ENCODE measurements at regions not wholly inside any gene's neighbourhood (a gene's known extent, or its start where the extent isn't known, plus 50 kb on each side); places are given as distances from the start of the nearest gene placed in this dataset.

DNA sequence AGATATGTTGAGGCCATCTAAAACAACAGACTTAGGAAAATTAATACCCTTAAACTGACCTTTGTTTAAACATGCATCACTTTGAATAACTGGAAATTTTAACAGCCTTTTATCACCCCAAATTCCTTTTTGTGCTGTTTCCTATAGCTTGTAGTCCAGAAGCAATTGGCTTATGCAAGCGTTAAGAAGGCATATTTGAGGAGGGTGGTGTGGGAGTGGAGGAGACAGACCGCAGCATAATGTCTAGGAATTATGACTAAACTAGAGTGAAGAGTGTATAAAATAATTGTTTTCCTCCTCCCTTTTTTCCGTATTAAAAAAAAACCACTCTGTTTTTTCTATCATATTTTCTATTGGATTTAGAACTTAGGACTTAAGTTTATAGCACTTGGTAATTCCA lies 51.8 kb upstream of the MPDZ start:
- TF ChIP-seq, protein P1, sequence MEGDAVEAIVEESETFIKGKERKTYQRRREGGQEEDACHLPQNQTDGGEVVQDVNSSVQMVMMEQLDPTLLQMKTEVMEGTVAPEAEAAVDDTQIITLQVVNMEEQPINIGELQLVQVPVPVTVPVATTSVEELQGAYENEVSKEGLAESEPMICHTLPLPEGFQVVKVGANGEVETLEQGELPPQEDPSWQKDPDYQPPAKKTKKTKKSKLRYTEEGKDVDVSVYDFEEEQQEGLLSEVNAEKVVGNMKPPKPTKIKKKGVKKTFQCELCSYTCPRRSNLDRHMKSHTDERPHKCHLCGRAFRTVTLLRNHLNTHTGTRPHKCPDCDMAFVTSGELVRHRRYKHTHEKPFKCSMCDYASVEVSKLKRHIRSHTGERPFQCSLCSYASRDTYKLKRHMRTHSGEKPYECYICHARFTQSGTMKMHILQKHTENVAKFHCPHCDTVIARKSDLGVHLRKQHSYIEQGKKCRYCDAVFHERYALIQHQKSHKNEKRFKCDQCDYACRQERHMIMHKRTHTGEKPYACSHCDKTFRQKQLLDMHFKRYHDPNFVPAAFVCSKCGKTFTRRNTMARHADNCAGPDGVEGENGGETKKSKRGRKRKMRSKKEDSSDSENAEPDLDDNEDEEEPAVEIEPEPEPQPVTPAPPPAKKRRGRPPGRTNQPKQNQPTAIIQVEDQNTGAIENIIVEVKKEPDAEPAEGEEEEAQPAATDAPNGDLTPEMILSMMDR (IDR thresholded peaks at IDR 0.05), result no peak
- TF ChIP-seq POLR2A (IDR thresholded peaks at IDR 0.05) (no peak), EP300 (IDR thresholded peaks at IDR 0.05) (no peak)
